ENCODE measurements at regions not wholly inside any gene's neighbourhood (a gene's known extent, or its start where the extent isn't known, plus 50 kb on each side); places are given as distances from the start of the nearest gene placed in this dataset.

GRCh38 chr3:178396318-178396717, 139.9 kb upstream of the KCNMB2 start:
- peaks cover 19% of the 10 kb centered on the region for H3K4me1 ChIP-seq (ENCODE audit: insufficient read depth, low read length)
- no peak overlapping the region for H3K4me2 ChIP-seq (ENCODE audit: insufficient read depth, low read length)
- no peaks in the 10 kb centered on the region for H3K79me2 ChIP-seq (ENCODE audit: insufficient read depth, low read length)
- TF ChIP-seq CTCF (IDR thresholded peaks at IDR 0.05; ENCODE audit: extremely low read depth, low read depth, low read length) = no peak
- H3K27ac ChIP-seq (ENCODE audit: low read depth, low read length) = no peak overlapping the region
- no peaks in the 10 kb centered on the region for H3K9me3 ChIP-seq (ENCODE audit: low read depth, low read length)
- H3K36me3 ChIP-seq (ENCODE audit: insufficient read depth, low read length) = no peaks in the 10 kb centered on the region
- H3K4me3 ChIP-seq (ENCODE audit: insufficient read depth, low read length) = no peak overlapping the region
- no peaks in the 10 kb centered on the region for H4K20me1 ChIP-seq (ENCODE audit: insufficient read depth, low read length)
- H3K27me3 ChIP-seq (ENCODE audit: insufficient read depth, low read length) = no peaks in the 10 kb centered on the region
- no peak for DNase-seq (ENCODE audit: insufficient read length, low spot score, missing footprints)
- no peak overlapping the region for H2AFZ ChIP-seq (ENCODE audit: low read length)

- H3K4me1 ChIP-seq (ENCODE audit: insufficient read depth, low read length) = peaks cover 19% of the 10 kb centered on the region
- H3K27me3 ChIP-seq (ENCODE audit: insufficient read depth, low read length) = no peaks in the 10 kb centered on the region
- no peak overlapping the region for H3K4me2 ChIP-seq (ENCODE audit: insufficient read depth, low read length)
- no peaks in the 10 kb centered on the region for H4K20me1 ChIP-seq (ENCODE audit: insufficient read depth, low read length)
- H3K79me2 ChIP-seq (ENCODE audit: insufficient read depth, low read length) = no peaks in the 10 kb centered on the region
- H3K9me3 ChIP-seq (ENCODE audit: low read depth, low read length) = no peaks in the 10 kb centered on the region
- H3K4me3 ChIP-seq (ENCODE audit: insufficient read depth, low read length) = no peak overlapping the region
- no peak overlapping the region for H3K27ac ChIP-seq (ENCODE audit: low read depth, low read length)
- no peak for DNase-seq (ENCODE audit: insufficient read length, low spot score, missing footprints)
- no peak overlapping the region for H2AFZ ChIP-seq (ENCODE audit: low read length)
- H3K36me3 ChIP-seq (ENCODE audit: insufficient read depth, low read length) = no peaks in the 10 kb centered on the region
- TF ChIP-seq CTCF (IDR thresholded peaks at IDR 0.05; ENCODE audit: extremely low read depth, low read depth, low read length) = no peak
Measured at GRCh38 chr3:178397202-178397601, 139.0 kb upstream of the KCNMB2 start.

GRCh38 chr3:178397836-178398235, 138.4 kb upstream of the KCNMB2 start:
- H3K36me3 ChIP-seq (ENCODE audit: insufficient read depth, low read length) = no peaks in the 10 kb centered on the region
- peaks cover 14% of the 10 kb centered on the region for H3K4me1 ChIP-seq (ENCODE audit: insufficient read depth, low read length)
- H3K27ac ChIP-seq (ENCODE audit: low read depth, low read length) = no peak overlapping the region
- H3K27me3 ChIP-seq (ENCODE audit: insufficient read depth, low read length) = no peaks in the 10 kb centered on the region
- no peaks in the 10 kb centered on the region for H3K9me3 ChIP-seq (ENCODE audit: low read depth, low read length)
- no peak for TF ChIP-seq CTCF (IDR thresholded peaks at IDR 0.05; ENCODE audit: extremely low read depth, low read depth, low read length)
- no peak overlapping the region for H3K4me2 ChIP-seq (ENCODE audit: insufficient read depth, low read length)
- no peak overlapping the region for H2AFZ ChIP-seq (ENCODE audit: low read length)
- DNase-seq (ENCODE audit: insufficient read length, low spot score, missing footprints) = no peak
- H3K79me2 ChIP-seq (ENCODE audit: insufficient read depth, low read length) = no peaks in the 10 kb centered on the region
- H4K20me1 ChIP-seq (ENCODE audit: insufficient read depth, low read length) = no peaks in the 10 kb centered on the region
- no peak overlapping the region for H3K4me3 ChIP-seq (ENCODE audit: insufficient read depth, low read length)

- no peak overlapping the region for H3K4me3 ChIP-seq (ENCODE audit: insufficient read depth, low read length)
- H2AFZ ChIP-seq (ENCODE audit: low read length) = peak overlapping the region; percentile 17
- no peak for DNase-seq (ENCODE audit: insufficient read length, low spot score, missing footprints)
Measured at GRCh38 chr3:178404961-178405360, 131.3 kb upstream of the KCNMB2 start.

More at GRCh38 chr3:178404961-178405360, 131.3 kb upstream of the KCNMB2 start:
- Histone ChIP-seq H3K79me2 (ENCODE audit: insufficient read depth, low read length) (no peaks in the 10 kb centered on the region), H4K20me1 (ENCODE audit: insufficient read depth, low read length) (no peaks in the 10 kb centered on the region), H3K4me1 (ENCODE audit: insufficient read depth, low read length) (peaks cover 3% of the 10 kb centered on the region), H3K27me3 (ENCODE audit: insufficient read depth, low read length) (no peaks in the 10 kb centered on the region), H3K9me3 (ENCODE audit: low read depth, low read length) (no peaks in the 10 kb centered on the region), H3K27ac (ENCODE audit: low read depth, low read length) (no peak overlapping the region), H3K4me2 (ENCODE audit: insufficient read depth, low read length) (no peak overlapping the region), H3K36me3 (ENCODE audit: insufficient read depth, low read length) (no peaks in the 10 kb centered on the region)
- TF ChIP-seq CTCF (IDR thresholded peaks at IDR 0.05; ENCODE audit: extremely low read depth, low read depth, low read length) = no peak

All from osteoblast (primary cell).